Testis (tissue), 2 donors: ENCODE measurements at regions not wholly inside any gene's neighbourhood (a gene's known extent, or its start where the extent isn't known, plus 50 kb on each side); places are given as distances from the start of the nearest gene placed in this dataset.
"Not testable (repeated sequence)": the region's sequence is repeated elsewhere in the genome, so short reads cannot be mapped to it uniquely, and the experiment has no call there.

Source experiments
- DNase-seq: peaks from one replicate; pipeline ENCODE4 v3.0.0-alpha.2; 2019
- H3K27ac ChIP-seq, 2 donors: fragments of 200-600 bp; sonication (generic); one replicate each; pipeline ENCODE4 v1.5.1; 2019
- H3K27me3 ChIP-seq: fragments of 200-600 bp; sonication (generic); one replicate; pipeline ENCODE4 v1.5.1; 2019
- H3K36me3 ChIP-seq: fragments of 200-600 bp; sonication (generic); one replicate; pipeline ENCODE4 v1.5.1; 2017; ENCODE audit warnings: low read depth; ENCODE audit errors: missing control alignments
- H3K4me1 ChIP-seq: fragments of 200-600 bp; sonication (generic); one replicate; pipeline ENCODE4 v1.5.1; 2019
- H3K4me3 ChIP-seq, 2 donors: fragments of 200-600 bp; sonication (generic); one replicate each; pipeline ENCODE4 v1.5.1; 2017 to 2019
- H3K9me3 ChIP-seq: fragments of 200-600 bp; sonication (generic); one replicate; pipeline ENCODE4 v1.5.1; 2017
- WGBS, 2 donors: methylation state at CpG; one replicate each; pipeline ENCODE4 v1.1.5; 2018; 5-methylcytosine and 5-hydroxymethylcytosine counted together
- intact Hi-C: fragments of 100-400 bp; cut with DNase I; formaldehyde crosslinking; loops from one replicate; pipeline ENCODE4 v1.15.1; 2023; ENCODE audit warnings: low total_unique reads
- small RNA-seq, 2 donors: library from RNA; depleted of rRNA; stranded (forward); fragments of <200 nt; gene quantifications; one replicate each; pipeline ENCODE3, GENCODE V24; 2016

- peak overlapping the region in 1 of 2 donors; percentile 26 for H3K4me3 ChIP-seq
- H3K36me3 ChIP-seq, H3K27ac ChIP-seq, H3K4me1 ChIP-seq, intact Hi-C loops, H3K9me3 ChIP-seq, H3K27me3 ChIP-seq: not testable (repeated sequence)
- peak; percentile 70 for DNase-seq
- 3 to 6% methylated on average over 11 to 12 of the region's 22 CpGs for WGBS, 2 donors
Measured at GRCh38 chr1:149708192-149708853, 74.2 kb upstream of the FCGR1A start.

GRCh38 chr1:149711651-149712050, 70.8 kb upstream of the FCGR1A start:
- H3K4me3 ChIP-seq, H3K4me1 ChIP-seq, H3K36me3 ChIP-seq, H3K27me3 ChIP-seq, DNase-seq, intact Hi-C loops, H3K27ac ChIP-seq, H3K9me3 ChIP-seq: not testable (repeated sequence)
- no CpG with 5 or more reads among the region's 12 CpGs for WGBS, 2 donors

GRCh38 chr1:149712154-149712927, 70.2 kb upstream of the FCGR1A start:
- 11 to 23% methylated on average over 18 to 23 of the region's 30 CpGs for WGBS, 2 donors
- H3K9me3 ChIP-seq, H3K27me3 ChIP-seq, H3K27ac ChIP-seq, H3K4me1 ChIP-seq, H3K36me3 ChIP-seq, intact Hi-C loops, H3K4me3 ChIP-seq: not testable (repeated sequence)
- peak; percentile 53 for DNase-seq

- intact Hi-C loops, H3K36me3 ChIP-seq, DNase-seq, H3K27me3 ChIP-seq, H3K27ac ChIP-seq, H3K9me3 ChIP-seq, H3K4me3 ChIP-seq, H3K4me1 ChIP-seq: not testable (repeated sequence)
- 30% methylated on average over 2 of the region's 6 CpGs for WGBS, 2 donors
Measured at GRCh38 chr1:149713513-149713912, 69.0 kb upstream of the FCGR1A start.

GRCh38 chr1:149713952-149714351, 68.5 kb upstream of the FCGR1A start:
- H3K27ac ChIP-seq, H3K27me3 ChIP-seq, H3K4me1 ChIP-seq, H3K36me3 ChIP-seq, H3K4me3 ChIP-seq, DNase-seq, H3K9me3 ChIP-seq, intact Hi-C loops: not testable (repeated sequence)
- 17 to 40% methylated on average over 1 of the region's 4 CpGs for WGBS, 2 donors

- H3K36me3 ChIP-seq, DNase-seq, H3K4me3 ChIP-seq, intact Hi-C loops, H3K27me3 ChIP-seq, H3K9me3 ChIP-seq, H3K27ac ChIP-seq, H3K4me1 ChIP-seq: not testable (repeated sequence)
- no CpG with 5 or more reads among the region's 3 CpGs for WGBS, 2 donors
Measured at GRCh38 chr1:149724618-149725302, 57.7 kb upstream of the FCGR1A start.

GRCh38 chr1:149726688-149727087, 55.8 kb upstream of the FCGR1A start:
- intact Hi-C loops, H3K9me3 ChIP-seq, H3K27ac ChIP-seq, H3K36me3 ChIP-seq, DNase-seq, H3K27me3 ChIP-seq, H3K4me1 ChIP-seq, H3K4me3 ChIP-seq: not testable (repeated sequence)
- WGBS, 2 donors: 100% methylated on average over 2 of the region's 4 CpGs; no CpG with 5 or more reads in 1 of the 2 donors

GRCh38 chr1:149728598-149728997, 53.9 kb upstream of the FCGR1A start:
- H3K27me3 ChIP-seq, H3K9me3 ChIP-seq, intact Hi-C loops, H3K36me3 ChIP-seq, H3K4me3 ChIP-seq, DNase-seq, H3K4me1 ChIP-seq, H3K27ac ChIP-seq: not testable (repeated sequence)
- WGBS, 2 donors: no CpG with 5 or more reads among the region's 3 CpGs

Small RNA genes in the stretch of these regions (small RNA-seq; reads per million reads assigned to genes)
- gene RF00003 (0 to 0.28 reads per million in 2 donors), gene RNU1-68P (0 reads per million in 2 donors)
